HepG2 (cell line): ENCODE measurements at regions not wholly inside any gene's neighbourhood (a gene's known extent, or its start where the extent isn't known, plus 50 kb on each side); places are given as distances from the start of the nearest gene placed in this dataset.
A peak's percentile ranks its signal among the peaks of the same experiment; 100 is the strongest.

Experiments
- ATF7-NPFF ChIP-seq: sonication (generic); formaldehyde crosslinking; IDR thresholded peaks from 2 replicates; pipeline ENCODE4 v1.8.1; 2023; ENCODE audit warnings: mild to moderate bottlenecking, low read depth, missing genetic modification reagents, moderate library complexity
- CREB1 ChIP-seq, 2 experiments: fragments of 450-650 bp in 1 of 2; IDR thresholded peaks; 2 replicates each; pipeline ENCODE4 v1.6.1; 2016 to 2017; ENCODE audit warnings: control low read depth in 1 of 2, mild to moderate bottlenecking in 1 of 2, missing compliant biosample characterization in 1 of 2, missing genetic modification characterization in 1 of 2
- CREM ChIP-seq, 2 experiments: sonication (generic) in 1 of 2; formaldehyde crosslinking in 1 of 2; IDR thresholded peaks; 2 replicates each; pipeline versions ENCODE4 v1.4.0 to v1.6.1; 2016 to 2020; ENCODE audit warnings: antibody characterized with exemption in 1 of 2, mild to moderate bottlenecking in 1 of 2, missing genetic modification reagents in 1 of 2
- HDAC1 ChIP-seq: sonication (generic); formaldehyde crosslinking; IDR thresholded peaks from 2 replicates; pipeline ENCODE4 v1.5.1; 2020; ENCODE audit warnings: mild to moderate bottlenecking, missing genetic modification reagents
- HNRNPH1 ChIP-seq: fragments of 200-400 bp; formaldehyde crosslinking; optimal IDR thresholded peaks from 2 replicates; pipeline ENCODE3; 2017; ENCODE audit warnings: mild to moderate bottlenecking, low read depth, low read length
- HNRNPL ChIP-seq: fragments of 200-400 bp; formaldehyde crosslinking; IDR thresholded peaks from 2 replicates; pipeline ENCODE4 v1.6.1; 2017; ENCODE audit warnings: mild to moderate bottlenecking, low read depth, low read length
- KLF9 ChIP-seq: IDR thresholded peaks from 2 replicates; pipeline ENCODE4 v1.6.1; 2016; ENCODE audit warnings: low read depth
- LCORL ChIP-seq, 2 experiments: fragments of 450-650 bp in 1 of 2; sonication (generic) in 1 of 2; formaldehyde crosslinking in 1 of 2; IDR thresholded peaks; 2 replicates each; pipeline versions ENCODE4 v1.5.0 to v1.6.1; 2017 to 2020; ENCODE audit warnings: antibody characterized with exemption in 1 of 2, missing genetic modification reagents in 1 of 2
- MIER2 ChIP-seq: IDR thresholded peaks from 2 replicates; pipeline ENCODE4 v1.6.1; 2016; ENCODE audit warnings: missing biosample characterization, missing genetic modification reagents
- NFE2L1 ChIP-seq: sonication (generic); formaldehyde crosslinking; IDR thresholded peaks from 2 replicates; pipeline ENCODE4 v1.4.0; 2020; ENCODE audit warnings: missing genetic modification reagents, mild to moderate bottlenecking, borderline replicate concordance
- PITX1 ChIP-seq: sonication (generic); formaldehyde crosslinking; IDR thresholded peaks from 2 replicates; pipeline ENCODE4 v1.5.1; 2020; ENCODE audit warnings: mild to moderate bottlenecking, missing genetic modification reagents
- POLR2A ChIP-seq, 2 experiments: IDR thresholded peaks; 2 replicates each; pipeline ENCODE4 v1.6.1; 2011; ENCODE audit warnings: low read depth in 2 of 2, low read length in 2 of 2, mild to moderate bottlenecking in 1 of 2, moderate library complexity in 1 of 2; ENCODE audit not compliant: insufficient read depth in 1 of 2
- RBM22 ChIP-seq: fragments of 200-400 bp; formaldehyde crosslinking; optimal IDR thresholded peaks from 2 replicates; pipeline ENCODE3; 2017; ENCODE audit warnings: mild to moderate bottlenecking, low read length, moderate library complexity
- SALL1 ChIP-seq: sonication (generic); formaldehyde crosslinking; IDR thresholded peaks from 2 replicates; pipeline ENCODE4 v1.8.0; 2022; ENCODE audit warnings: mild to moderate bottlenecking, missing genetic modification reagents
- SALL2 ChIP-seq: sonication (generic); formaldehyde crosslinking; IDR thresholded peaks from 2 replicates; pipeline ENCODE4 v1.8.1; 2023; ENCODE audit warnings: mild to moderate bottlenecking, missing genetic modification reagents, inconsistent platforms
- SOX13 ChIP-seq, 3 experiments: fragments of 450-650 bp in 1 of 3; sonication (generic) in 1 of 3; formaldehyde crosslinking in 1 of 3; IDR thresholded peaks in 2 of 3; conservative IDR thresholded peaks in 1 of 3; 2 replicates each; pipeline versions ENCODE4 v1.5.0 to v1.6.1; 2016 to 2020; ENCODE audit warnings: antibody characterized with exemption in 1 of 3, mild to moderate bottlenecking in 1 of 3, missing compliant biosample characterization in 1 of 3, missing genetic modification reagents in 1 of 3, moderate library complexity in 1 of 3
- SP1 ChIP-seq, 2 experiments: fragments of 450-650 bp in 1 of 2; sonication (generic) in 1 of 2; formaldehyde crosslinking in 1 of 2; IDR thresholded peaks; 2 replicates each; pipeline versions ENCODE4 v1.4.0 to v1.6.1; 2016 to 2020; ENCODE audit warnings: missing genetic modification reagents in 1 of 2
- ZMYM4 ChIP-seq: sonication (generic); formaldehyde crosslinking; IDR thresholded peaks from 2 replicates; pipeline ENCODE4 v1.8.1; 2023; ENCODE audit warnings: mild to moderate bottlenecking, missing genetic modification reagents
- ZNF124 ChIP-seq: sonication (generic); formaldehyde crosslinking; IDR thresholded peaks from 2 replicates; pipeline ENCODE4 v1.4.0; 2020; ENCODE audit warnings: missing genetic modification reagents
- ZNF180 ChIP-seq: sonication (generic); formaldehyde crosslinking; IDR thresholded peaks from 2 replicates; pipeline ENCODE4 v1.4.0; 2020; ENCODE audit warnings: low read depth, missing genetic modification reagents, borderline replicate concordance
- ZNF337 ChIP-seq: sonication (generic); formaldehyde crosslinking; IDR thresholded peaks from 2 replicates; pipeline ENCODE4 v1.5.1; 2020; ENCODE audit warnings: missing genetic modification reagents, low read depth, mild to moderate bottlenecking, borderline replicate concordance
- ZNF510 ChIP-seq: sonication (generic); formaldehyde crosslinking; IDR thresholded peaks from 2 replicates; pipeline ENCODE4 v1.4.0; 2020; ENCODE audit warnings: low read depth, mild to moderate bottlenecking, missing genetic modification reagents
- ZNF564 ChIP-seq: sonication (generic); formaldehyde crosslinking; IDR thresholded peaks from 2 replicates; pipeline ENCODE4 v1.8.1; 2023; ENCODE audit warnings: mild to moderate bottlenecking, missing genetic modification reagents
- ZNF720 ChIP-seq: sonication (generic); formaldehyde crosslinking; IDR thresholded peaks from 2 replicates; pipeline ENCODE4 v1.4.0; 2020; ENCODE audit warnings: missing genetic modification reagents
- ZNF788 ChIP-seq: sonication (generic); formaldehyde crosslinking; IDR thresholded peaks from 2 replicates; pipeline ENCODE4 v1.5.0; 2020; ENCODE audit warnings: mild to moderate bottlenecking, missing genetic modification reagents, borderline replicate concordance
- ZZZ3 ChIP-seq: sonication (generic); formaldehyde crosslinking; IDR thresholded peaks from 2 replicates; pipeline ENCODE4 v1.4.0; 2020; ENCODE audit warnings: missing genetic modification reagents, mild to moderate bottlenecking, borderline replicate concordance
- TF ChIP-seq, protein P1 (sequence below): sonication (generic); formaldehyde crosslinking; IDR thresholded peaks from 2 replicates; pipeline ENCODE4 v1.5.1; 2020; ENCODE audit warnings: missing genetic modification reagents, mild to moderate bottlenecking, borderline replicate concordance
- TF ChIP-seq, protein P2 (sequence below): sonication (generic); formaldehyde crosslinking; IDR thresholded peaks from 2 replicates; pipeline ENCODE4 v1.4.0; 2020; ENCODE audit warnings: mild to moderate bottlenecking, missing genetic modification reagents
- TF ChIP-seq, protein P3 (sequence below): sonication (generic); formaldehyde crosslinking; IDR thresholded peaks from 2 replicates; pipeline ENCODE4 v1.4.0; 2020; ENCODE audit warnings: missing genetic modification reagents, mild to moderate bottlenecking, borderline replicate concordance

DNA sequence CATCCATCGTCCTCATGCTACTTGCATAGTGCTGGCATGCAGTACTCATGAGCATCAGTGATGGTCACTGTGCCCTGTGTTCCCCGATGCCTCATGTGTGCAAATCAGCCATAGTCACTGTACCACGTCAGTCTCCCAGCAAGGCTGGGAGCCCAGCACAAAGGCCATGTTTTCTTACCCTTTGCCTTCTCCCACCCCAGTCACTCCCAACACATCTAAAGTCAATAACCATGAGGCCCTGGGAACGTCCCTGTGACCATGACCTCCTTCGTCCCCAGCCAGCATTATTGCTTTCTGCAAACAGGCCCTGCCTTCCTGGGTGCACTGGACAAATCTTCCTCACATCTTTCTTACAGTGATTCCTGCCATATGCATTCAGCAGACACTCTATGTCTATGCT is 406.1 kb downstream of the ICE1 start (continued):
- 0 out of 2 replicates have a peak, but pooled peaks have one; percentile 50 for TF ChIP-seq MIER2 (CRISPR knock-in tag)
- no peak for TF ChIP-seq ZNF124 (CRISPR knock-in tag)
- 0 out of 2 replicates have a peak, but pooled peaks have one; percentile 42 for TF ChIP-seq SOX13 (IDR thresholded peaks at IDR 0.05)
- peak in 1 of 2 experiments; percentile 48; a peak in 2 of 4 replicates for TF ChIP-seq SOX13 (CRISPR knock-in tag; conservative IDR thresholded peaks at IDR 0.05 in 1 of 2, IDR thresholded peaks at IDR 0.05 in 1 of 2)
- no peak for TF ChIP-seq ZNF564 (CRISPR knock-in tag)
- TF ChIP-seq HDAC1 (CRISPR knock-in tag), result peak; percentile 59; the same call in 1 of the 2 replicates
- TF ChIP-seq LCORL (IDR thresholded peaks at IDR 0.05), result no peak
- TF ChIP-seq LCORL (CRISPR knock-in tag; IDR thresholded peaks at IDR 0.05), result peak; percentile 65; the same call in 1 of the 2 replicates
- peak; percentile 65; the same call in 1 of the 2 replicates for TF ChIP-seq CREM (IDR thresholded peaks at IDR 0.05)
- TF ChIP-seq CREM (CRISPR knock-in tag; IDR thresholded peaks at IDR 0.05), result no peak
- TF ChIP-seq SALL1 (CRISPR knock-in tag), result peak; percentile 91
- peak; percentile 87 for TF ChIP-seq ZMYM4 (CRISPR knock-in tag)
- no peak for TF ChIP-seq SP1 (IDR thresholded peaks at IDR 0.05)
- TF ChIP-seq SP1 (CRISPR knock-in tag; IDR thresholded peaks at IDR 0.05), result no peak
- TF ChIP-seq, protein P1, sequence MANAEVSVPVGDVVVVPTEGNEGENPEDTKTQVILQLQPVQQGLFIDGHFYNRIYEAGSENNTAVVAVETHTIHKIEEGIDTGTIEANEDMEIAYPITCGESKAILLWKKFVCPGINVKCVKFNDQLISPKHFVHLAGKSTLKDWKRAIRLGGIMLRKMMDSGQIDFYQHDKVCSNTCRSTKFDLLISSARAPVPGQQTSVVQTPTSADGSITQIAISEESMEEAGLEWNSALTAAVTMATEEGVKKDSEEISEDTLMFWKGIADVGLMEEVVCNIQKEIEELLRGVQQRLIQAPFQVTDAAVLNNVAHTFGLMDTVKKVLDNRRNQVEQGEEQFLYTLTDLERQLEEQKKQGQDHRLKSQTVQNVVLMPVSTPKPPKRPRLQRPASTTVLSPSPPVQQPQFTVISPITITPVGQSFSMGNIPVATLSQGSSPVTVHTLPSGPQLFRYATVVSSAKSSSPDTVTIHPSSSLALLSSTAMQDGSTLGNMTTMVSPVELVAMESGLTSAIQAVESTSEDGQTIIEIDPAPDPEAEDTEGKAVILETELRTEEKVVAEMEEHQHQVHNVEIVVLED (CRISPR knock-in tag), result no peak
- no peak for TF ChIP-seq HNRNPL
- no peak for TF ChIP-seq SALL2 (CRISPR knock-in tag)
- TF ChIP-seq, protein P2, sequence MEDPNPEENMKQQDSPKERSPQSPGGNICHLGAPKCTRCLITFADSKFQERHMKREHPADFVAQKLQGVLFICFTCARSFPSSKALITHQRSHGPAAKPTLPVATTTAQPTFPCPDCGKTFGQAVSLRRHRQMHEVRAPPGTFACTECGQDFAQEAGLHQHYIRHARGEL, result no peak
- no peak for TF ChIP-seq ATF7-NPFF (CRISPR knock-in tag)
- peak; percentile 41 for TF ChIP-seq CREB1 (IDR thresholded peaks at IDR 0.05)
- no peak for TF ChIP-seq CREB1 (CRISPR knock-in tag; IDR thresholded peaks at IDR 0.05)
- no peak for TF ChIP-seq RBM22
- TF ChIP-seq HNRNPH1, result no peak
- TF ChIP-seq, protein P3, sequence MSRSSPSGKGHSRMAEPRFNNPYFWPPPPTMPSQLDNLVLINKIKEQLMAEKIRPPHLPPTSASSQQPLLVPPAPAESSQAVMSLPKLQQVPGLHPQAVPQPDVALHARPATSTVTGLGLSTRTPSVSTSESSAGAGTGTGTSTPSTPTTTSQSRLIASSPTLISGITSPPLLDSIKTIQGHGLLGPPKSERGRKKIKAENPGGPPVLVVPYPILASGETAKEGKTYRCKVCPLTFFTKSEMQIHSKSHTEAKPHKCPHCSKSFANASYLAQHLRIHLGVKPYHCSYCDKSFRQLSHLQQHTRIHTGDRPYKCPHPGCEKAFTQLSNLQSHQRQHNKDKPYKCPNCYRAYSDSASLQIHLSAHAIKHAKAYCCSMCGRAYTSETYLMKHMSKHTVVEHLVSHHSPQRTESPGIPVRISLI (CRISPR knock-in tag), result no peak
- no peak for TF ChIP-seq ZNF720 (CRISPR knock-in tag)
- TF ChIP-seq ZNF510, result no peak
- peak; percentile 67; the same call in 1 of the 2 replicates for TF ChIP-seq ZZZ3
- TF ChIP-seq PITX1, result 0 out of 2 replicates have a peak, but pooled peaks have one; percentile 21
- no peak for TF ChIP-seq ZNF337 (CRISPR knock-in tag)
- no peak for TF ChIP-seq POLR2A (IDR thresholded peaks at IDR 0.05; ENCODE audit: insufficient read depth in 1 of 2, low read depth in 2 of 2, low read length in 2 of 2)
- TF ChIP-seq KLF9 (CRISPR knock-in tag), result no peak
- TF ChIP-seq NFE2L1, result no peak
- TF ChIP-seq ZNF788 (CRISPR knock-in tag), result peak; percentile 31; the same call in 1 of the 2 replicates
- TF ChIP-seq ZNF180, result no peak
